Neural progenitor cell (in vitro differentiated cells): ENCODE measurements at regions not wholly inside any gene's neighbourhood (a gene's known extent, or its start where the extent isn't known, plus 50 kb on each side); places are given as distances from the start of the nearest gene placed in this dataset.

ENCODE experiments used
- DNase-seq: peaks from one replicate; pipeline ENCODE4 v3.0.0-alpha.2; 2016; ENCODE audit warnings: low spot score
- H2AFZ ChIP-seq: fragments of 200-600 bp; sonication (generic); replicated peaks from 2 replicates; pipeline ENCODE4 v1.6.1; 2016; ENCODE audit warnings: antibody characterized with exemption
- H3F3A ChIP-seq: fragments of 200-600 bp; sonication (generic); 2 replicates; pipeline ENCODE4 v1.6.1; 2016; ENCODE audit warnings: antibody characterized with exemption, low read depth
- H3K27ac ChIP-seq: fragments of 200-600 bp; sonication (generic); 2 replicates; pipeline ENCODE4 v1.5.1; 2016; ENCODE audit warnings: mild to moderate bottlenecking
- H3K27me3 ChIP-seq: fragments of 200-600 bp; sonication (generic); 2 replicates; pipeline ENCODE4 v1.6.1; 2016; ENCODE audit warnings: mild to moderate bottlenecking, moderate library complexity
- H3K36me3 ChIP-seq: fragments of 200-600 bp; sonication (generic); 2 replicates; pipeline ENCODE4 v1.5.1; 2016
- H3K4me1 ChIP-seq: fragments of 200-600 bp; sonication (generic); 2 replicates; pipeline ENCODE4 v1.6.1; 2016; ENCODE audit warnings: mixed run types
- H3K4me2 ChIP-seq: fragments of 200-600 bp; sonication (generic); 2 replicates; pipeline ENCODE4 v1.6.1; 2016
- H3K4me3 ChIP-seq: fragments of 200-600 bp; sonication (generic); 2 replicates; pipeline ENCODE4 v1.5.1; 2016
- H3K79me2 ChIP-seq: fragments of 200-600 bp; sonication (generic); 2 replicates; pipeline ENCODE4 v1.6.1; 2016; ENCODE audit warnings: low read depth
- H3K9ac ChIP-seq: fragments of 200-600 bp; sonication (generic); 2 replicates; pipeline ENCODE4 v1.6.1; 2016
- H3K9me3 ChIP-seq: fragments of 200-600 bp; sonication (generic); 2 replicates; pipeline ENCODE4 v1.5.1; 2016; ENCODE audit warnings: low read depth
- H4K20me1 ChIP-seq: fragments of 200-600 bp; sonication (generic); 2 replicates; pipeline ENCODE4 v1.6.1; 2016; ENCODE audit warnings: low read depth
- H3K27ac Mint-ChIP-seq: 3 replicates; pipeline ENCODE4 v1.8.0; 2021; ENCODE audit warnings: mixed read lengths
- H3K27me3 Mint-ChIP-seq: 2 replicates; pipeline ENCODE4 v1.8.0; 2022; ENCODE audit warnings: low read depth, mild to moderate bottlenecking, inconsistent platforms, moderate library complexity, mixed read lengths; ENCODE audit not compliant: insufficient read depth
- H3K36me3 Mint-ChIP-seq: 3 replicates; pipeline ENCODE4 v1.8.0; 2021; ENCODE audit warnings: mixed read lengths
- H3K4me1 Mint-ChIP-seq: 3 replicates; pipeline ENCODE4 v1.8.0; 2021; ENCODE audit warnings: mixed read lengths
- H3K4me3 Mint-ChIP-seq: 3 replicates; pipeline ENCODE4 v1.8.0; 2021; ENCODE audit warnings: mild to moderate bottlenecking, moderate library complexity, mixed read lengths
- H3K9me3 Mint-ChIP-seq: 3 replicates; pipeline ENCODE4 v1.8.0; 2020; ENCODE audit warnings: mixed read lengths
- CTCF ChIP-seq: fragments of 200-600 bp; sonication (generic); IDR thresholded peaks from 2 replicates; pipeline ENCODE4 v1.5.1; 2017; ENCODE audit warnings: antibody characterized with exemption, mild to moderate bottlenecking
- EZH2 ChIP-seq: fragments of 200-600 bp; sonication (generic); IDR thresholded peaks from 2 replicates; pipeline ENCODE4 v1.6.1; 2017; ENCODE audit warnings: antibody characterized with exemption, mild to moderate bottlenecking, moderate library complexity
- EZH2phosphoT487 ChIP-seq: fragments of 200-600 bp; sonication (generic); IDR thresholded peaks from 2 replicates; pipeline ENCODE4 v1.6.1; 2017; ENCODE audit warnings: antibody characterized with exemption

- no peak overlapping the region for H3K9ac ChIP-seq
- no peaks in the 10 kb centered on the region for H3K4me1 Mint-ChIP-seq
- no peaks in the 10 kb centered on the region for H3K9me3 ChIP-seq
- H3K27ac ChIP-seq, result no peak overlapping the region
- no peak overlapping the region for H3K4me3 Mint-ChIP-seq
- TF ChIP-seq EZH2phosphoT487 (no peak), EZH2 (no peak)
- H3F3A ChIP-seq, result no peaks in the 10 kb centered on the region
- H3K36me3 ChIP-seq, result no peaks in the 10 kb centered on the region
- H3K36me3 Mint-ChIP-seq, result no peaks in the 10 kb centered on the region
- no peaks in the 10 kb centered on the region for H3K27me3 ChIP-seq
- H4K20me1 ChIP-seq, result no peaks in the 10 kb centered on the region
- DNase-seq, result no peak
- H3K9me3 Mint-ChIP-seq, result peaks cover 3% of the 10 kb centered on the region
- H3K4me2 ChIP-seq, result no peak overlapping the region
- H3K27me3 Mint-ChIP-seq, result peaks cover 5% of the 10 kb centered on the region
- H3K27ac Mint-ChIP-seq, result no peak overlapping the region
- no peak overlapping the region for H3K4me3 ChIP-seq
- no peak overlapping the region for H2AFZ ChIP-seq
- no peaks in the 10 kb centered on the region for H3K79me2 ChIP-seq
- H3K4me1 ChIP-seq, result no peaks in the 10 kb centered on the region
These were observed 1106.5 kb upstream of the AUTS2 start for GRCh38 chr7:68491523-68492358.

- no peaks in the 10 kb centered on the region for H4K20me1 ChIP-seq
- no peaks in the 10 kb centered on the region for H3K9me3 ChIP-seq
- H3K36me3 ChIP-seq, result no peaks in the 10 kb centered on the region
- H3K4me3 Mint-ChIP-seq, result no peak overlapping the region
- DNase-seq, result no peak
- no peak for TF ChIP-seq EZH2
- TF ChIP-seq CTCF, result no peak
- no peak for TF ChIP-seq EZH2phosphoT487
- no peak overlapping the region for H3K4me2 ChIP-seq
- H3K4me1 ChIP-seq, result no peaks in the 10 kb centered on the region
- H3K27ac ChIP-seq, result no peak overlapping the region
- H3K4me3 ChIP-seq, result no peak overlapping the region
- H3K9ac ChIP-seq, result no peak overlapping the region
- H3K4me1 Mint-ChIP-seq, result no peaks in the 10 kb centered on the region
- peaks cover 3% of the 10 kb centered on the region for H3K9me3 Mint-ChIP-seq
- no peaks in the 10 kb centered on the region for H3K79me2 ChIP-seq
- H2AFZ ChIP-seq, result no peak overlapping the region
- no peak overlapping the region for H3K27ac Mint-ChIP-seq
- peaks cover 5% of the 10 kb centered on the region for H3K27me3 Mint-ChIP-seq
- H3K27me3 ChIP-seq, result no peaks in the 10 kb centered on the region
- H3K36me3 Mint-ChIP-seq, result no peaks in the 10 kb centered on the region
- no peaks in the 10 kb centered on the region for H3F3A ChIP-seq
These were observed 1106.0 kb upstream of the AUTS2 start for GRCh38 chr7:68492359-68492690.

- Histone ChIP-seq H3K9me3 (no peaks in the 10 kb centered on the region), H3K9ac (no peak overlapping the region), H3K27ac (no peak overlapping the region), H3K36me3 (no peaks in the 10 kb centered on the region), H3K4me2 (no peak overlapping the region), H3K4me1 (peaks cover 14% of the 10 kb centered on the region), H4K20me1 (no peaks in the 10 kb centered on the region), H3K27me3 (no peaks in the 10 kb centered on the region), H3K4me3 (no peak overlapping the region), H3K79me2 (no peaks in the 10 kb centered on the region), H2AFZ (no peak overlapping the region), H3F3A (no peaks in the 10 kb centered on the region)
- Mint-ChIP-seq H3K4me1 (peaks cover 23% of the 10 kb centered on the region), H3K36me3 (no peaks in the 10 kb centered on the region), H3K9me3 (no peaks in the 10 kb centered on the region), H3K27me3 (peaks cover 10% of the 10 kb centered on the region), H3K4me3 (no peak overlapping the region), H3K27ac (no peak overlapping the region)
- no peak for DNase-seq
- TF ChIP-seq CTCF, result no peak
- no peak for TF ChIP-seq EZH2phosphoT487
These were observed 1094.9 kb upstream of the AUTS2 start for GRCh38 chr7:68503400-68503799.

GRCh38 chr7:68504716-68505115 lies 1093.6 kb upstream of the AUTS2 start:
- Histone ChIP-seq H3K9ac (no peak overlapping the region), H3K27ac (no peak overlapping the region), H3K4me1 (peaks cover 14% of the 10 kb centered on the region), H2AFZ (no peak overlapping the region), H4K20me1 (no peaks in the 10 kb centered on the region), H3K9me3 (no peaks in the 10 kb centered on the region), H3K79me2 (no peaks in the 10 kb centered on the region), H3K4me2 (peak overlapping the region; percentile 9), H3K4me3 (no peak overlapping the region), H3K36me3 (no peaks in the 10 kb centered on the region), H3K27me3 (no peaks in the 10 kb centered on the region), H3F3A (no peaks in the 10 kb centered on the region)
- no peak for TF ChIP-seq EZH2phosphoT487
- no peak for TF ChIP-seq EZH2
- TF ChIP-seq CTCF, result no peak
- no peaks in the 10 kb centered on the region for H3K36me3 Mint-ChIP-seq
- no peak for DNase-seq
- peaks cover 10% of the 10 kb centered on the region for H3K27me3 Mint-ChIP-seq
- H3K4me3 Mint-ChIP-seq, result no peak overlapping the region
- H3K27ac Mint-ChIP-seq, result peak overlapping the region; percentile 30
- peaks cover 4% of the 10 kb centered on the region for H3K9me3 Mint-ChIP-seq
- peaks cover 26% of the 10 kb centered on the region for H3K4me1 Mint-ChIP-seq
